ENCODE measurements at regions not wholly inside any gene's neighbourhood (a gene's known extent, or its start where the extent isn't known, plus 50 kb on each side); places are given as distances from the start of the nearest gene placed in this dataset.

GRCh38 chr1:56442290-56442877 lies 137.0 kb downstream of the PLPP3 start:
- H3K4me3 ChIP-seq (ENCODE audit: low read depth, low read length): no peak overlapping the region
- no peak for DNase-seq (ENCODE audit: low read depth)
- no peak for TF ChIP-seq CTCF (IDR thresholded peaks at IDR 0.05; ENCODE audit: insufficient read depth, low read depth, low read length, missing control alignments)

- H3K4me3 ChIP-seq (ENCODE audit: low read depth, low read length): no peak overlapping the region
- no peak for DNase-seq (ENCODE audit: low read depth)
- TF ChIP-seq CTCF (IDR thresholded peaks at IDR 0.05; ENCODE audit: insufficient read depth, low read depth, low read length, missing control alignments): no peak
Measured at GRCh38 chr1:56441601-56442000, 137.8 kb downstream of the PLPP3 start.

GRCh38 chr1:56439610-56440264 lies 139.6 kb downstream of the PLPP3 start:
- no peak for DNase-seq (ENCODE audit: low read depth)
- no peak for TF ChIP-seq CTCF (IDR thresholded peaks at IDR 0.05; ENCODE audit: insufficient read depth, low read depth, low read length, missing control alignments)
- H3K4me3 ChIP-seq (ENCODE audit: low read depth, low read length): no peak overlapping the region

GRCh38 chr1:56438901-56439551 lies 140.3 kb downstream of the PLPP3 start:
- no peak for TF ChIP-seq CTCF (IDR thresholded peaks at IDR 0.05; ENCODE audit: insufficient read depth, low read depth, low read length, missing control alignments)
- DNase-seq (ENCODE audit: low read depth): no peak
- no peak overlapping the region for H3K4me3 ChIP-seq (ENCODE audit: low read depth, low read length)

GRCh38 chr1:56437959-56438358 lies 141.4 kb downstream of the PLPP3 start:
- TF ChIP-seq CTCF (IDR thresholded peaks at IDR 0.05; ENCODE audit: insufficient read depth, low read depth, low read length, missing control alignments): no peak
- no peak overlapping the region for H3K4me3 ChIP-seq (ENCODE audit: low read depth, low read length)
- no peak for DNase-seq (ENCODE audit: low read depth)

- no peak for TF ChIP-seq CTCF (IDR thresholded peaks at IDR 0.05; ENCODE audit: insufficient read depth, low read depth, low read length, missing control alignments)
- no peak overlapping the region for H3K4me3 ChIP-seq (ENCODE audit: low read depth, low read length)
- DNase-seq (ENCODE audit: low read depth): no peak
Measured at GRCh38 chr1:56436912-56437417, 142.4 kb downstream of the PLPP3 start.
